KMS-11 (cell line): ENCODE measurements at regions not wholly inside any gene's neighbourhood (a gene's known extent, or its start where the extent isn't known, plus 50 kb on each side); places are given as distances from the start of the nearest gene placed in this dataset.

Experiments used
- H2AFZ ChIP-seq: fragments of 200-600 bp; sonication (generic); 2 replicates; pipeline ENCODE4 v1.6.1; 2016; ENCODE audit warnings: antibody characterized with exemption, mixed run types, low read depth
- H3K27ac ChIP-seq: fragments of 200-600 bp; sonication (generic); 2 replicates; pipeline ENCODE4 v1.6.1; 2016; ENCODE audit warnings: mild to moderate bottlenecking, mixed run types
- H3K27me3 ChIP-seq: fragments of 200-600 bp; sonication (generic); 2 replicates; pipeline ENCODE4 v1.6.1; 2017; ENCODE audit warnings: mild to moderate bottlenecking, low read depth, mixed run types, moderate library complexity; ENCODE audit not compliant: insufficient read depth
- H3K36me3 ChIP-seq: fragments of 200-600 bp; sonication (generic); 2 replicates; pipeline ENCODE4 v1.6.1; 2017; ENCODE audit warnings: mild to moderate bottlenecking, mixed run types; ENCODE audit not compliant: insufficient read depth
- H3K4me1 ChIP-seq: fragments of 200-600 bp; sonication (generic); 2 replicates; pipeline ENCODE4 v1.6.1; 2016; ENCODE audit warnings: mild to moderate bottlenecking, low read depth, mixed run types; ENCODE audit not compliant: poor library complexity, severe bottlenecking
- H3K4me2 ChIP-seq: fragments of 200-600 bp; sonication (generic); 2 replicates; pipeline ENCODE4 v1.7.0; 2016; ENCODE audit warnings: mild to moderate bottlenecking, mixed run types
- H3K4me3 ChIP-seq: fragments of 200-600 bp; sonication (generic); IDR thresholded peaks from 2 replicates; pipeline ENCODE4 v1.6.1; 2017; ENCODE audit warnings: low read depth, low read length, mixed read lengths; ENCODE audit not compliant: insufficient read depth
- H3K79me2 ChIP-seq: fragments of 200-600 bp; sonication (generic); 2 replicates; pipeline ENCODE4 v1.6.1; 2016; ENCODE audit warnings: low read depth, mixed run types; ENCODE audit not compliant: insufficient read depth
- H3K9ac ChIP-seq: fragments of 200-600 bp; sonication (generic); 2 replicates; pipeline ENCODE4 v1.6.1; 2016; ENCODE audit warnings: mild to moderate bottlenecking, mixed run types
- H4K20me1 ChIP-seq: fragments of 200-600 bp; sonication (generic); 2 replicates; pipeline ENCODE4 v1.6.1; 2016; ENCODE audit warnings: mild to moderate bottlenecking, mixed run types; ENCODE audit not compliant: insufficient read depth
- CTCF ChIP-seq: fragments of 200-600 bp; sonication (generic); conservative IDR thresholded peaks from 2 replicates; pipeline ENCODE4 v1.6.1; 2017; ENCODE audit warnings: low read depth, mild to moderate bottlenecking, antibody characterized with exemption, low read length, moderate library complexity, mixed read lengths

- no peak for TF ChIP-seq CTCF
- H3K4me1 ChIP-seq = no peaks in the 10 kb centered on the region
- no peak overlapping the region for H3K4me2 ChIP-seq
- no peaks in the 10 kb centered on the region for H3K36me3 ChIP-seq
- no peaks in the 10 kb centered on the region for H3K79me2 ChIP-seq
- no peaks in the 10 kb centered on the region for H4K20me1 ChIP-seq
- H3K27ac ChIP-seq = no peak overlapping the region
- H3K4me3 ChIP-seq = no peak overlapping the region
- H3K9ac ChIP-seq = no peak overlapping the region
- no peak overlapping the region for H2AFZ ChIP-seq
- H3K27me3 ChIP-seq = no peaks in the 10 kb centered on the region
Measured at GRCh38 chr5:60368100-60368499, 331.9 kb downstream of the DEPDC1B start.

- H4K20me1 ChIP-seq = no peaks in the 10 kb centered on the region
- no peak overlapping the region for H3K4me3 ChIP-seq
- no peak overlapping the region for H3K4me2 ChIP-seq
- no peaks in the 10 kb centered on the region for H3K79me2 ChIP-seq
- TF ChIP-seq CTCF = no peak
- no peaks in the 10 kb centered on the region for H3K27me3 ChIP-seq
- H3K27ac ChIP-seq = no peak overlapping the region
- no peaks in the 10 kb centered on the region for H3K36me3 ChIP-seq
- no peaks in the 10 kb centered on the region for H3K4me1 ChIP-seq
- H3K9ac ChIP-seq = no peak overlapping the region
- no peak overlapping the region for H2AFZ ChIP-seq
Measured at GRCh38 chr5:60366489-60366888, 333.5 kb downstream of the DEPDC1B start.

- no peaks in the 10 kb centered on the region for H3K27me3 ChIP-seq
- no peaks in the 10 kb centered on the region for H3K79me2 ChIP-seq
- no peaks in the 10 kb centered on the region for H3K36me3 ChIP-seq
- H3K27ac ChIP-seq = no peak overlapping the region
- no peaks in the 10 kb centered on the region for H4K20me1 ChIP-seq
- H3K9ac ChIP-seq = no peak overlapping the region
- TF ChIP-seq CTCF = no peak
- H2AFZ ChIP-seq = no peak overlapping the region
- H3K4me3 ChIP-seq = no peak overlapping the region
- no peaks in the 10 kb centered on the region for H3K4me1 ChIP-seq
- H3K4me2 ChIP-seq = no peak overlapping the region
Measured at GRCh38 chr5:60365001-60365400, 335.0 kb downstream of the DEPDC1B start.

- Histone ChIP-seq H3K4me3 (no peak overlapping the region), H2AFZ (no peak overlapping the region), H3K27ac (no peak overlapping the region), H3K79me2 (no peaks in the 10 kb centered on the region), H3K9ac (no peak overlapping the region), H4K20me1 (no peaks in the 10 kb centered on the region), H3K27me3 (no peaks in the 10 kb centered on the region), H3K36me3 (no peaks in the 10 kb centered on the region), H3K4me2 (no peak overlapping the region), H3K4me1 (no peaks in the 10 kb centered on the region)
- no peak for TF ChIP-seq CTCF
Measured at GRCh38 chr5:60362158-60362557, 337.8 kb downstream of the DEPDC1B start.

- no peaks in the 10 kb centered on the region for H3K4me1 ChIP-seq
- TF ChIP-seq CTCF = no peak
- H4K20me1 ChIP-seq = no peaks in the 10 kb centered on the region
- no peak overlapping the region for H3K4me3 ChIP-seq
- H3K36me3 ChIP-seq = no peaks in the 10 kb centered on the region
- H3K27me3 ChIP-seq = no peaks in the 10 kb centered on the region
- no peak overlapping the region for H3K27ac ChIP-seq
- no peak overlapping the region for H3K4me2 ChIP-seq
- no peak overlapping the region for H3K9ac ChIP-seq
- H2AFZ ChIP-seq = no peak overlapping the region
- no peaks in the 10 kb centered on the region for H3K79me2 ChIP-seq
Measured at GRCh38 chr5:60360355-60360754, 339.6 kb downstream of the DEPDC1B start.
